Body of pancreas (tissue), 4 donors: ENCODE measurements at regions not wholly inside any gene's neighbourhood (a gene's known extent, or its start where the extent isn't known, plus 50 kb on each side); places are given as distances from the start of the nearest gene placed in this dataset.

Source experiments
- CTCF ChIP-seq, 7 experiments: fragments of 450-650 bp in 4 of 7; fragments of 200-600 bp in 3 of 7; sonication (generic) in 3 of 7; IDR thresholded peaks; one replicate each; pipeline ENCODE4 v1.5.1; 2016 to 2019; ENCODE audit warnings: antibody characterized with exemption in 7 of 7
- POLR2A ChIP-seq, 3 donors: fragments of 450-650 bp; IDR thresholded peaks; one replicate each; pipeline ENCODE4 v1.6.1; 2016; ENCODE audit warnings: antibody characterized with exemption in 3 of 3, mild to moderate bottlenecking in 2 of 3

GRCh38 chr10:118503192-118503591 is 92.3 kb downstream of the PRLHR start:
- TF ChIP-seq CTCF (IDR thresholded peaks at IDR 0.05) (no peak), POLR2A (IDR thresholded peaks at IDR 0.05) (no peak)
